Activated naive CD4-positive, alpha-beta T cell treated with anti-CD3 and anti-CD28 coated beads, Interleukin-2, amount 50 U/mL, for 72 hours (primary cell): ENCODE measurements at regions not wholly inside any gene's neighbourhood (a gene's known extent, or its start where the extent isn't known, plus 50 kb on each side); places are given as distances from the start of the nearest gene placed in this dataset.

ENCODE experiments used
- ATAC-seq, 2 donors: fragments of 150-1000 bp; cut with Tn5 transposase; 2 replicates each; pipeline ENCODE4 v1.10.0; 2021; ENCODE audit warnings: mild to moderate bottlenecking in 2 of 2, moderate library complexity in 2 of 2
- DNase-seq, 2 donors: peaks; one replicate each; pipeline ENCODE4 v3.0.0; 2021 to 2022; ENCODE audit warnings: low spot score in 2 of 2
- H3K27ac Mint-ChIP-seq, 2 donors: one replicate each; pipeline ENCODE4 v1.8.0; 2022; ENCODE audit warnings: mild to moderate bottlenecking in 2 of 2, mixed read lengths in 2 of 2
- H3K36me3 Mint-ChIP-seq, 2 donors: one replicate each; pipeline ENCODE4 v1.8.0; 2022; ENCODE audit warnings: mixed read lengths in 2 of 2
- H3K9me3 Mint-ChIP-seq, 2 donors: one replicate each; pipeline ENCODE4 v1.8.0; 2022; ENCODE audit warnings: mixed read lengths in 2 of 2

- no peak for DNase-seq
- no peak for ATAC-seq
- H3K36me3 Mint-ChIP-seq = no peaks in the 10 kb centered on the region
- no peaks in the 10 kb centered on the region for H3K9me3 Mint-ChIP-seq
- H3K27ac Mint-ChIP-seq = no peak overlapping the region
These were observed 265.7 kb downstream of the TMEM167A start for GRCh38 chr5:82811490-82811889.

GRCh38 chr5:82809420-82810143 is 267.6 kb downstream of the TMEM167A start:
- DNase-seq (no peak), ATAC-seq (no peak)
- Mint-ChIP-seq H3K9me3 (no peaks in the 10 kb centered on the region), H3K36me3 (no peaks in the 10 kb centered on the region), H3K27ac (no peak overlapping the region)

- H3K27ac Mint-ChIP-seq = no peak overlapping the region
- H3K9me3 Mint-ChIP-seq = no peaks in the 10 kb centered on the region
- H3K36me3 Mint-ChIP-seq = no peaks in the 10 kb centered on the region
- DNase-seq = no peak
- ATAC-seq = no peak
These were observed 268.2 kb downstream of the TMEM167A start for GRCh38 chr5:82808960-82809359.

GRCh38 chr5:82807021-82807420 is 270.2 kb downstream of the TMEM167A start:
- no peak for ATAC-seq
- no peak for DNase-seq
- Mint-ChIP-seq H3K27ac (no peak overlapping the region), H3K36me3 (no peaks in the 10 kb centered on the region), H3K9me3 (no peaks in the 10 kb centered on the region)

- ATAC-seq (no peak), DNase-seq (no peak)
- Mint-ChIP-seq H3K9me3 (no peaks in the 10 kb centered on the region), H3K36me3 (no peaks in the 10 kb centered on the region), H3K27ac (no peak overlapping the region)
These were observed 270.7 kb downstream of the TMEM167A start for GRCh38 chr5:82806513-82806912.

- H3K27ac Mint-ChIP-seq = no peak overlapping the region
- no peaks in the 10 kb centered on the region for H3K9me3 Mint-ChIP-seq
- DNase-seq (no peak), ATAC-seq (no peak)
- H3K36me3 Mint-ChIP-seq = no peaks in the 10 kb centered on the region
These were observed 273.0 kb downstream of the TMEM167A start for GRCh38 chr5:82804155-82804690.

- no peaks in the 10 kb centered on the region for H3K36me3 Mint-ChIP-seq
These were observed 274.2 kb downstream of the TMEM167A start for GRCh38 chr5:82802954-82803353.

GRCh38 chr5:82800826-82801225 is 276.4 kb downstream of the TMEM167A start:
- Mint-ChIP-seq H3K9me3 (no peaks in the 10 kb centered on the region), H3K36me3 (no peaks in the 10 kb centered on the region), H3K27ac (no peak overlapping the region)
- no peak for DNase-seq
- ATAC-seq = no peak

More at GRCh38 chr5:82802954-82803353, 274.2 kb downstream of the TMEM167A start:
- DNase-seq = no peak
- H3K27ac Mint-ChIP-seq = no peak overlapping the region
- no peaks in the 10 kb centered on the region for H3K9me3 Mint-ChIP-seq
- no peak for ATAC-seq

GRCh38 chr5:82799361-82800077 is 277.7 kb downstream of the TMEM167A start:
- H3K36me3 Mint-ChIP-seq = no peaks in the 10 kb centered on the region
- no peaks in the 10 kb centered on the region for H3K9me3 Mint-ChIP-seq
- H3K27ac Mint-ChIP-seq = no peak overlapping the region
- DNase-seq (no peak), ATAC-seq (no peak)

- ATAC-seq = no peak
- H3K27ac Mint-ChIP-seq = no peak overlapping the region
- H3K36me3 Mint-ChIP-seq = no peaks in the 10 kb centered on the region
- no peak for DNase-seq
- H3K9me3 Mint-ChIP-seq = no peaks in the 10 kb centered on the region
These were observed 278.5 kb downstream of the TMEM167A start for GRCh38 chr5:82798676-82799075.

GRCh38 chr5:82796643-82797416 is 280.4 kb downstream of the TMEM167A start:
- Mint-ChIP-seq H3K36me3 (no peaks in the 10 kb centered on the region), H3K27ac (no peak overlapping the region), H3K9me3 (no peaks in the 10 kb centered on the region)
- DNase-seq = no peak
- ATAC-seq = no peak

- Mint-ChIP-seq H3K27ac (no peak overlapping the region), H3K9me3 (no peaks in the 10 kb centered on the region), H3K36me3 (no peaks in the 10 kb centered on the region)
- no peak for DNase-seq
- ATAC-seq = no peak
These were observed 282.3 kb downstream of the TMEM167A start for GRCh38 chr5:82794876-82795275.

- Mint-ChIP-seq H3K9me3 (no peaks in the 10 kb centered on the region), H3K36me3 (no peaks in the 10 kb centered on the region), H3K27ac (no peak overlapping the region)
- ATAC-seq (no peak), DNase-seq (peak in 1 of 2 donors; percentile 54)
These were observed 283.3 kb downstream of the TMEM167A start for GRCh38 chr5:82793808-82794419.

GRCh38 chr5:82792096-82792495 is 285.1 kb downstream of the TMEM167A start:
- Mint-ChIP-seq H3K9me3 (no peaks in the 10 kb centered on the region), H3K36me3 (no peaks in the 10 kb centered on the region), H3K27ac (no peak overlapping the region)
- ATAC-seq (no peak), DNase-seq (no peak)

GRCh38 chr5:82789095-82789494 is 288.1 kb downstream of the TMEM167A start:
- ATAC-seq (no peak), DNase-seq (no peak)
- H3K9me3 Mint-ChIP-seq = no peaks in the 10 kb centered on the region
- H3K27ac Mint-ChIP-seq = no peak overlapping the region
- no peaks in the 10 kb centered on the region for H3K36me3 Mint-ChIP-seq

- no peaks in the 10 kb centered on the region for H3K9me3 Mint-ChIP-seq
- DNase-seq = no peak
- no peak for ATAC-seq
- no peak overlapping the region for H3K27ac Mint-ChIP-seq
- no peaks in the 10 kb centered on the region for H3K36me3 Mint-ChIP-seq
These were observed 290.4 kb downstream of the TMEM167A start for GRCh38 chr5:82786748-82787147.
